Fibroblast of skin of abdomen (primary cell): ENCODE measurements at regions not wholly inside any gene's neighbourhood (a gene's known extent, or its start where the extent isn't known, plus 50 kb on each side); places are given as distances from the start of the nearest gene placed in this dataset.
"Not testable (repeated sequence)": the region's sequence is repeated elsewhere in the genome, so short reads cannot be mapped to it uniquely, and the experiment has no call there.

Experiments
- DNase-seq: peaks from one replicate; pipeline ENCODE4 v3.0.0-alpha.2; 2013

DNA sequence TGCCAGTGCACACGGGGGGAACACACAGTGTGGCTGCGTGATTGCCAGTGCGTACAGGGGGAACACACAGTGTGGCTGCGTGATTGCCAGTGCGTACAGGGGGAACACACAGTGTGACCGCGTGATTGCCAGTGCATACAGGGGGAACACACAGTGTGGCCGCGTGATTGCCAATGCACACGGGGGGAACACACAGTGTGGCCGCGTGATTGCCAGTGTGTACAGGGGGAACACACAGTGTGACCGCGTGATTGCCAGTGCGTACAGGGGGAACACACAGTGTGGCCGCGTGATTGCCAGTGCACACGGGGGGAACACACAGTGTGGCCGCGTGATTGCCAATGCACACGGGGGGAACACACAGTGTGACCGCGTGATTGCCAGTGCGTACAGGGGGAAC is 139.4 kb downstream of the RTP5 start:
- not testable (repeated sequence) for DNase-seq

DNA sequence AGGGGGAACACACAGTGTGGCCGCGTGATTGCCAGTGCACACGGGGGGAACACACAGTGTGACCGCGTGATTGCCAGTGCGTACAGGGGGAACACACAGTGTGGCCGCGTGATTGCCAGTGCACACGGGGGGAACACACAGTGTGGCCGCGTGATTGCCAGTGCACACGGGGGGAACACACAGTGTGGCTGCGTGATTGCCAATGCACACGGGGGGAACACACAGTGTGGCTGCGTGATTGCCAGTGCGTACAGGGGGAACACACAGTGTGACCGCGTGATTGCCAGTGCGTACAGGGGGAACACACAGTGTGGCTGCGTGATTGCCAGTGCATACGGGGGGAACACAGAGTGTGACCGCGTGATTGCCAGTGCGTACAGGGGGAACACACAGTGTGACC is 140.3 kb downstream of the RTP5 start:
- DNase-seq: not testable (repeated sequence)

DNA sequence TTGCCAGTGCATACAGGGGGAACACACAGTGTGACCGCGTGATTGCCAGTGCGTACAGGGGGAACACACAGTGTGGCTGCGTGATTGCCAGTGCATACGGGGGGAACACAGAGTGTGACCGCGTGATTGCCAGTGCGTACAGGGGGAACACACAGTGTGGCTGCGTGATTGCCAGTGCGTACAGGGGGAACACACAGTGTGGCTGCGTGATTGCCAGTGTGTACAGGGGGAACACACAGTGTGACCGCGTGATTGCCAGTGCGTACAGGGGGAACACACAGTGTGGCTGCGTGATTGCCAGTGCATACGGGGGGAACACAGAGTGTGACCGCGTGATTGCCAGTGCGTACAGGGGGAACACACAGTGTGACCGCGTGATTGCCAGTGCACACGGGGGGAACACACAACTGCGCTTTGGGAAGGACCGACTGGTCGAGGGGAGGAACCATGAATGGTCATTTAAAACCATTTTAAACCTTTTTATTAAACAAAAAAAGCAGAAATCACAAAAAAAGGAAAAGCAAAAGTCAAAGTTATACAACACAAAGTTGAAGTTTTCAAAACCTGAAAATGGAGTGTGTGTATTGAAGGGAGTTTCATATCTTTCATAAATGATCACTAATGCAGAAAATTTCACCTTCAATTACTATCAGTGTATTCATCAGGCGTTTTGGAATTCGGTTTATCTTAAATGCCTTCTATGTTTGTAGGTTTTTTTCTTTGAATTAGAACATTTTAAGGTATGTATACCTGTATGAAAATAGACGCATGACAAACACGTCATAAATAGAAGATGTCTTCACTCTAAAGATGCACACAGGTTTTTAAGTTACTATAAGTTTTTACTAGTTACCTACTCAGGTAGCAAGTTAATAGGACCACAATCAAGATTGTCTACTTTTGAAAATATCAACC is 141.0 kb downstream of the RTP5 start:
- DNase-seq: peak; percentile 40

DNA sequence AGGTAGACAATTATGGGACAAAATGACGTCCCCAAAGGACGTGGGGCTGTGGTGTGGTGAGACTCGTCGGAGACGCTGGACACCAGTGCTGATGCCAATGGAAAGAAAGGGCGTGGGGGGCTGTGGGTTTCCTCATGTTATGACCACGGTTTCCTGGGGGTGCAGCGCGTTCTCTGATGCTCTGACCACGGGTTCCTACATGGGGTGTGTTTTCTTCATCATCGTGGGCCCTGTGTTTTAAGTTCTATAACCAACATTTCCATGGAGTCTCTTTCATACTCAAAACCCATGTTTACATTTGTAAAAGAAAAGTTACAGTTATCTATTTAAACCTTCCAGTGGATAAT is 141.6 kb downstream of the RTP5 start:
- DNase-seq: no peak

DNA sequence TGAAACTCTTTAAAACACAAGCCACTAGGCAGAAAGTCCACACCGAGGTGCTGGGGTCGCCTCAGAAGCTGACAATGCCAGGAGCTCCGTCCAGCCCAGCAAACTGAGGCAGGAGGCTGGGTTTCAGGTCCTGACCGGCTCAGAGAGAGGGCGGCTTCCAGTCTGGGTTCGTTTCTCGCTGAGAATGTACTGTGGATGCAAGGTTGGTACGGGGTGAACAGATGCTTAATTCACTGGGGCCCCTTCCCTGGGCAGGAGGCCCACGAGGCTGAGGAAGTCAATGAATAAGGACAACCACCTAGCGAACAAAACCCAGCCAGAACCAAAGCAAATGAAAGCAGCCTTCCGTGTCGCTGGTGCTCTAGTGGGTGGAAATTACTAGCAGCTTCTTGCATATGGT is 142.0 kb downstream of the RTP5 start:
- DNase-seq: no peak

DNA sequence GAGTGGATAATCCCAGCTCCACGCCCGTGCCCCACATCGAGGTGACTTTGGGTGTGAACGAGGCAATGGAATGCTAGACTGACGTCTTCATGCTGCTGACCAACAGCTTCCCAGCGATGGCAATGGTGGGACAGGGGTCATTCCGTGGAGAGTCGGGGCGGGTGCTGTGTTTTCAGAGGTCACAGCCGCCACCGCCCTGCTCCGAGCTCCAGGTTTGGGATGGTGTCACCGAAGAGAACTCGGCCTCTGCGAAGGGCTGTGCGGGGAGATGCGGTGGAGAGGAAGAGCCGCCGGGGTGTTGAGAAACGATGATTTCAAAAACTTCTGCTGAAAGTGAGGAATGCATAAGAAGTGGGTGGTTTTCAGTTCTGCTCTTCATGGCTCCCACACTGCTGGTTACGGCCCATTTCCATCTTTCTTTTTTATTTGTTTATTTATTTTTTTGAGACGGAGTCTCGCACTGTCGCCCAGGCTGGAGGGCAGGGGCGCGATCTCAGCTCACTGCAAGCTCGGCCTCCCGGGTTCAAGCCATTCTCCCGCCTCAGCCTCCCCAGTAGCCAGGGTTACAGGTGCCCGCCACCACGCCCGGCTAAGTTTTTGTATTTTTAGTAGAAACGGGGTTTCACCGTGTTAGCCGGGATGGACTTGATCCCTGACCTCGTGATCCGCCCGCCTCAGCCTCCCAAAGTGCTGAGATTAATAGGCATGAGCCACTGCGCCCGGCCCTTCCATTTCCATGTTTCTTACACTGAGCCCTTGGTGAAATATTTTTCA is 142.6 kb downstream of the RTP5 start:
- DNase-seq: no peak

DNA sequence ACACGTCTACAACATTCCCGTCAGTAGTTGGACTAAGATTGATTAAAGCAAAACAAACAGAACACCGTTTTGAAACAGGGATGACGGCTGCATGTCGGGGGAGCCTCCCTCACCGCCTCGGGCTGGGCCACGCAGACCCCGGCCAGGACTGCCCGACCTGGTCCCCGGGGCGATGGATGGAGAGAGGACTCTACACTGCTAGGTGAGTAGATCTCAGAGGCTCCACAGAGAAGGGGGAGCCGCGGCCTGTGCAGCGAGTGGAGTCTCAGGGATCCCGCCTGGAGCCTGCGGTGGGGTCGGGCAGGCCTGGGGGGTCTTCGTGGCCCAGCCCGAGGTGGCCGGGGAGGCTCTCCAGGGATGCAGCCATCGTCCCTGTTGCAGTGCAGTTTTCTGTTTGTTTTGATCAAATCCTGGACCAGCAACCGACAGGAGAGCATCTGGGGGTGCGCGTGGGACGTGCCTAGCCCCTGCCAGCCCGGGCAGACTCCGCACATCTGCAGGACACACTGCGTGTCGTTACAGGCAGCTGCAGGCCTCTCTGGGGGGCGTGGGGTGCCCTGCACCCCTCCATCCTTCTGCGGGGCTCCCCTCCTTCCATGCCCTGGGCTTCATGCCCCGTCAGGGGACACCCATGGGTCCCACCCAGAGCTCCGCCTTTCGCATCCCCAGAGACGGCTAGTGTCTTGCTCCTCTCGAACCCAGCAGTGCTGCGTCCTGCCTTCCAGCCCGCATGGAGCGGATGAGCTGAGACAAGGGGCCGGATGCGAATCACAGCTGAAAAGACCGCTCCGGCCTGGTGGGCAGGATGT is 143.6 kb downstream of the RTP5 start:
- no peak for DNase-seq

DNA sequence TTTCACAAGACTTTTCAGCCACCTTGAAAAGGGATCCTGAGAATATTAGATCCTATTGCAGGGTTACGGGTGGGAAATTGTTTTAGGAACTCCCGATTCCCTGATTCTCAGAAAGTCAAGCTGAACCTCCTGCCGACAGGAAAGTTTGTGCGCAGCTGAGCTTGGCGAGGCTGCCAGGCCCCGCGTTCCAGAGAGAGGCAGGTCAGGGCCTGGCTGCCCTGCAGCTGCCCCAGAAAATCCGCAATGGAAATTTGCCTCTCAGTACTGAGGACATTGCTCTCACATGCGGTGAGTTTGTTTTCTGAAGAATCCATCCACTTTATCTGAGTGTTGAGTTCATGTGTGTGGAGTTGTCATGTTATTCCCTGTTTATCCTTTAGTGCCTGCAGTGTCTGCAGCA is 144.2 kb downstream of the RTP5 start:
- DNase-seq: no peak

DNA sequence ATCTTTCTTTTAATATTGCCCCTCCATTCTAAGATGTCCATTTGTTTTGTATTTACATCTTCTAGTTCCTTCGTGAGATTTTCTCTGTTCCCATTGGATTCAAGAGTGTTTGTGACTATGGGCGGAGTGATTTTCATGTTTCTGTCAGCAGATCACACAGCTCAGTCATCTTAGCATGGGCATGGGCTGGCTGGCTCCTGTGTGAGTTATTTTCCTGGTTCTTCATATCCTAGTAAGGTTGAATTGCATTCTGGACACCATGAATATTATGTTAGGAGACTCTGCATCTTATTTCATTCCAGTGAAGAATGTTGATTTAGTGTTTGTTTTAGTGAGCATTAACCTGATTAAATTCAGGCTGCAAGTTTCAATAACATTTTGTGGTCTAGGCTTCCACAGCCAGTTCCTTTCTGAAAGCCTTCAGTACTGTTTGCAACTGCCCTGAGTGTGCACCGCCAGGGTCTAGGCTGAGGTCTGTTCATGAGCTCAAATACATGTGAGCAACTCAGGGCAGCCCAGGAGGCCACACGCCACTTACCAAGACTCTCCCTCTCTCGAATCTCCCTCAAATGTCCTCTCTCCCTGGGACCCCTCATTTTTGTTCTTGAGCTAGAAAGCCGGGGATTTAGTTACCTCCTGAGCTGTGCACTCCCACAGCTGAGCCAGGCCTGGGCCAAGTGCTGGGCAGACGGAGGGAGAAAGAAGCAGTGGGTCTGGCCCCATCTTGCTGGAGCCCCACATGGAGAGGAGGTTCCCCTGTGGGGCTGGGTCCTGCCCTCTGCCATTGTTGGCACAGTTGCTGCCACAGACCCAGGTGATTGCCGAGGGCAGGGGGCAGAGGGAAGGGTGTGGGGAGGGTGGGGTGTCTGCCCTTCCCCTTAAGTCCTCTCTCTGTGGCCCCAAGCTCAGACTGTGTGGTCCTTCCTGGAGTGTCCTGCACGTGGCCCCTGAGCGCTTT is 145.9 kb downstream of the RTP5 start:
- DNase-seq: no peak

DNA sequence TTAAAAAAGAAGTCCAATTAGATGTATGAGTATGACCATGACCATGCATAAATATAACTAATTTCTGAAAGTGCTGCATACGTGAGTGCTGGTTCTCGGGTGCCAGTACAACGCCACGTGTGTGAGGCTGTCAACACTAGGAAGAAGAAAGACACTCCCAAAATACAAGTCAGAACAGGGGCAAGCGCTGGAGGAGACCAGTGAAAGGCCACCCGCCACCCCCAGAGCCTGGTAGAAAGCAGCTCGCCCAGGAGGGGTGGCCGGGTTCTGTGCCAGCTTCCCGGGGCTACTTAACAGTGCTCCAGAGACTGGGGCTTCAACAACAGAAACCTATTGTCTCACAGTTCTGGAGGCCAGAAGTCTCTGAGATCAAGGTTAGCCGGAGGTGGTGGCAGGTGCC is 147.6 kb downstream of the RTP5 start:
- DNase-seq: no peak

DNA sequence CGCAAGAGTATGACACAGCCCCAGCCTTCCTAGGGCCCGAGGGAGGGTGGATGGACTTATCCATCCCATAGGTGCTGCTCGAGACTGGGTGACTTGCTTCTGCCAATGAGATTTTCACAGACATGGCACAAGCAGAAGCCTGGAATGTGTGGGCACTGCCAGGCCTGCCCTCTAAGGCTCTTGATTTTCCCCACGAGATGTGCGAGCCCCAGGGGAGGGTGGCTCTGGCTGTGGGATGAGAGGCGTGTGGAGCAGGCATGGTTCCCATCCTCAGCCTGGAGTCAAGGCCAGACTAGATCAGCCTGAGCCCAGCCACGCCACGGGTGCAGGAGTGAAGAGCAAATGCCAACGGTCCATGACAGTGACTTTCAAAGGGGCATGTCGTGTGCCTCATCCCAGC is 148.9 kb downstream of the RTP5 start:
- not testable (repeated sequence) for DNase-seq

DNA sequence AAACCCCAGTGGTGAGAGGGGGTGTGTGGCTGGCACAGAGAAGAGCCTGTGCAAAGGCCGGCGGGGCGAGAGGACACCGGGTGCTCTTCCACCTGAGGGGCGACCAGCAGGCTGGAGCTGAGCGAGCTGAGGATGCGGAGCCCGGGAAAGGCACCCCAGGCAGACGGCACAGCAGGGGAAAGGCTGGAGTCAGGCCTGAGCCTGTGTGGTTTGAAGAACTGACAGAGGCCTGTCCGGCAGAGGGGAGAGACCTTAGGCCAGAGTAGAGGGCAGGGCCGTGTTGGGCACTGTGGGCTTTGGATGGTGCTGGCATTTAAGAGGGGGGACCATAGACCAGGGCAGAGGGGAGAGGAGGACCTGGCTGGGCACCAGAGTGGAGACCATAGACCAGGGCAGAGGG is 149.8 kb downstream of the RTP5 start:
- DNase-seq: no peak

DNA sequence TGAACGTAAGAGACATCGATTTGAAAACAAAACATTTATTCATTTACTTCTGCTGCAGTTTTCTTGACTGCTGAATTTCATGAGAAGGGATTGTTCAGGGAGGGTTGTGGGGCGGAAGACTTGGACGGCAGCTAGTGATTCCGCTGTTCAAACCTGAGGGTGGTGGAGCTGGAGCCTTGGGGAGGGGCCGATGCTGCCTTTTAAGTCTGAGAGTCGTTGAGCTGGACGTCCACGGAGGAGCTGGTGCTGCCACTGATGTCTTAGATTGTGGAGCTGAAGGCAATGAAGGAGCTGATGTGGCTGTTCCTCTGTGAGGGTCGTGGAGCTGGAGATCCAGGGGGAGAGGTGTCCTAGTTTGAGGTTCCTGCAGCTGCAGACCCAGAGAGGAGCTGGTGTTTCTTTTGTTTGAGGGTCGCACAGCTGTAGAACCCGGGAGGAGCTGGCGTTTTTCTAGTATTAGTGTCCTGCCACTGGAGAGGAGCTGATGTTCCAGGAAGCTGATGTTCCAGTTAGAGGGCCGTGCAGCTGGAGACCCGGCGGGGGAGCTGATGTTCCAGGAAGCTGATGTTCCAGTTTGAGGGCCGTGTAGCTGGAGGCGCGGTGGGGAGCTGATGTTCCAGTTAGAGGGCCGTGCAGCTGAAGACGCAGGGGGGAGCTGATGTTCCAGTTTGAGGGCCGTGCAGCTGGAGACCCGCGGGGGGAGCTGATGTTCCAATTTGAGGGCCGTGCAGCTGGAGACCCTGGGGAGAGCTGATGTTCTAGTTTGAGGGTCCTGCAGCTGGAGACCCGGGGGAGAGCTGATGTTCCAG is 150.9 kb downstream of the RTP5 start:
- peak; percentile 16 for DNase-seq

DNA sequence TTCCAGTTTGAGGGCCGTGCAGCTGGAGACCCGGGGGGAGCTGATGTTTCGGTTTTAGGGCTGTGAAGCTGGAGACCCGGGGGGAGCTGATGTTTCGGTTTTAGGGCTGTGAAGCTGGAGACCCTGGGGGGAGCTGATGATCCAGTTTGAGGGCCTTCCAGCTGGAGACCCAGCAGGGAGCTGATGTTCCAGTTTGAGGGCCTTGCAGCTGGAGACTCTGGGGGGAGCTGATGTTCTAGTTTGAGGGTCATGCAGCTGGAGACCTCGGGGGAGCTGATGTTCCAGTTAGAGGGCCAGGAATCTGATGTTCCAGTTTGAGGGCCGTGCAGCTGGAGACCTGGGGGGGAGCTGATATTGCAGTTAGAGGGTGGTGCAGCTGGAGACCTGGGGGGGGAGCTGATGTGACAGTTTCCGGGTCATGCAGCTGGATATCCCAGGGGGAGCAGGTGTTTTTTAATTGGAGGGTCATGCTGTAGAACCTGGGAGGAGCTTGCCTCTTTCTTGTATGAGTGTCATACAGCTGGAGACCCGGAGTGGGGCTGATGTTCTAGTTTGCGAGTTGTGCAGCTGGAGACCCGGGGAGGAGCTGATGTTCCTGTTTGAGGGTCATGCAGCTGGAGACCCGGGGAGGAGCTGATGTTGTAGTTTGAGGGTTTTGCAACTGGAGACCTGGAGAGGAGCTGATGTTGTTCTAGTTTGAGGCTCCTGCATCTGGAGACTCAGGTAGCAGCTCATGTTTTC is 153.2 kb downstream of the RTP5 start:
- no peak for DNase-seq

DNA sequence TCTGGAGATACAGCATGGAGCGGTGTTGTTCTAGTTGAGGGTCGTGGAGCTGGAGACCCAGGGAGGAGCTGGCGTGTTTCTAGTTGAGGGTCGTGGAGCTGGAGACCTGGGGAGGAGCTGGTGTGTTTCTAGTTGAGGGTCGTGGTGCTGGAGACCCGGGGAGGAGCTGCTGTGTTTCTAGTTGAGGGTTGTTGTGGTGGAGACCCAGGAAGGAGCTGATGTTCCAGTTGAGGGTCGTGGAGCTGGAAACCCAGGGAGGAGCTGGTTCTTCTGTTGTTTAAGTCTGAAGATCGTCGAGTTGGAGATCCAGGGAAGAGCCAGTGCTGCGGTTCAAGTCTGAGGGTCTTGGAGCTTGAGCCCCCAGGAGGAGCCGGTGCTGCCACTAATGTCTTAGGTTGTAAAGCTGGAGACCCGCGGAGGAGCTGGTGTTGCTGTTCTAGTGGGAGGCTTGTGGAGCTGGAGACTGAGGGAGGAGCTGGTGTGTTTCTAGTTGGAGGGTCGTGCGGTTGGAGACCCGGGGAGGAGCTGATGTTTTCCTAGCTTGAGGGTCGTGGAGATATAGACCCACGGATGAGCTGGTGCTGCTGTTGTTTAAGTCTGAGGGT is 155.3 kb downstream of the RTP5 start:
- no peak for DNase-seq

DNA sequence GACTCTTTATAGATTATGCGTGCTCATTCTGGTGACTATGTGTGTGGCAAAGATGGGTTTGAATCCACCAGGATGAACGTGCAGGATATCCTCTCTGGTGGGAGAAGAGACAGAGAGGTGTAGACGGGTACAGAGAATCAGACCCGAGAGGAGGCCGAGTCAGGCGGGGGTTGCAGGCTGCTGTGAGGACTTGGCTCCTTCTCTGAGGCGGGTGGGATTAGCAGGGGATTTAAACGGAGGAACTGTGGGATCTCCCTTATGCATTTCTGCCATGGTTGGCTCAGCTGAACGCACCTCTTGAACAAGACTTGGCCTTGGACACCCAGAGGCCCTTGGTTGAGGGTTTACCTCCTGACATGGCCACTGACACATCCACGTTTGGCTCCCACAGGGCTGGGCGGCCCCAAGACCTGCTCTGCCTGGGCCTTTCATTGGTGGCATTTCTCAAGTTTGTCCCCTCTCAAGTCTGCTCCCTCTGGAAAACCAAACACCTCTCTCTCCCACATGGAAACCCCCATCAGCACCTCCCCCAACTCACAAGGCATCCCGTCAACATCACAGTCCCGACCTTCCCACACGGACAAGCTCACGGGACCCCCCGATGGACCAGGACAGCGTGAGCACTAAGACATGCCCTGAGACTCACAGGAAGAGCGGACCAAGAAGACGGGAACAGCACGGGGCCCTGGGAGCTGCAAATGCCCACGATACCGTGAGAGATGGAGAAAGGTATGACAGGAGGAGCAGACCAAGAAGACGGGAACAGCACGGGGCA is 158.3 kb downstream of the RTP5 start:
- no peak for DNase-seq

DNA sequence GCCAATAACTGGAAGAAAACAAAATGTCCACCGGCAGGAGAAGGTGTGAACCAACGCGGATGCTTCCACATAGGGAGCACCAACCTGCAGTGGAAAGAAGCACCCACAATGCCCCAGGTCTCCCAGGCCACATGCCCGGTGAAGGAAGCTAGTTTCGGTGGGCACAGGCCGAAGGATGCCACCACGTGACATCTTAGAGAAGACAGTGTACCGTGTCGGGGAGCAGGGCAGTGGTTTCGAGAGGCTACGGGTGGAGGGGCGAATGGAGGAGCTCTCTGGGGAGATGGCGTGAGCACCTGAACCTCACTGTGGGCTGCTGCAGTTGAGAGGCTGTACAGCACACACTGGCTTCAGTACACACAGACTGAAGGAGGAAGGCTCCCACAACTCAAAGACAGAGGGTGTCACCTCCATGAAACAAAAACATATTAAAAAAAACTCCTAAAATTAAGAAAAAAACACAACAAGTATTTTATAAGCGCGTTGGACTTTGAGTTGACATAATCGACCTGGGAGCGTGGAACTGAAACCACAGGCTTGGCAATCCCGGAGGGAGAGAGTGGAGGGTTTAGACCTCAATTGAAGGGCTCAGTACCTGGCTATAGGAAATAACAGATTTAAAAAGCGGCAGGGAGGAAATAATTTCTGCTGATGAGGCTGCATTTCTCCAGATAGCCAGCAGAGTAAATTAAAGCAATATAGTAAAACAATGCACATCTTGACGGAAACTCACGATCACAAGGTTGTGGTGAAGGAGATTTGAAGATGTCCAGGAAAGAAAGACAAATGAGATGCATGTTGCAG is 160.1 kb downstream of the RTP5 start:
- no peak for DNase-seq

DNA sequence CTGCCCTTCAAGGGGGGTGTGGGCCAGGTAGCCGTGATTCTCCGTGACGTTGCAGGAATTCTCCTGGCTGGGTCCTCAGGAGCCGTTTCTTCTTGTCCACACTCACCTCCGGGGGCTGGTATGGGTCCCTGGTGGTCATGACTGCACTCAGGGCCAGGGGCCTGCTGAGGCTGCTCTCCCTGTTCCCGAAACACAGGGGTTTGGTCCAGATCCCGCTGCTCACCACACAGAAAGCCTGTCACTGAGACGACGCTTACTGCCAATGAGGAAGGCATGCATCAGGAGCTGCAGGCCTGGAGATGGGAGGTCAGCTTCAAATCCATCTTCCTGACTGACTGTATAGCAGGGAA is 160.7 kb downstream of the RTP5 start:
- no peak for DNase-seq
